GM18505 (cell line): ENCODE measurements at regions not wholly inside any gene's neighbourhood (a gene's known extent, or its start where the extent isn't known, plus 50 kb on each side); places are given as distances from the start of the nearest gene placed in this dataset.

Experiments used
- ATAC-seq: cut with Tn5 transposase; IDR thresholded peaks from one replicate; pipeline ENCODE4 v1.9.1; 2021; ENCODE audit not compliant: unreplicated experiment
- POLR2A ChIP-seq: IDR thresholded peaks from 4 replicates; pipeline ENCODE4 v1.6.1; 2011; ENCODE audit warnings: borderline replicate concordance; ENCODE audit not compliant: insufficient read depth, insufficient read length; ENCODE audit errors: extremely low read depth

DNA sequence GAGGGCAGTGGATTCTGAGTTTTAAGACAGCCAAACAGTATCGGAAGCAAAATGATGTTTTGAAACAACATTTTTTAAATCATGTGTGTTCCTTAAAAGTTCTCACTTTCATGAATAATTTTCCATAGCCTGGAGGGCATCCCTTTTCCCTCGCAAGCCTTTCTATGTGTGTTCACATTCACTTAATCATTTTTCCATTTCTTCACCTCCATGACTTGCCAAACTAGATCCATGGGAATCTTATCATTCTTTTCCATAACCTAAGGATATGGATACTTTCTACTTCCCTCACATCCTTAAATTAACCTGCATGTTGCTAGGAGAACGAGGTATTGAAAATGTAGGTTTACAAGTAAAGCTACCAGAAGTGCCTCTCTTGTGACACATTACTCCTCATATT, 94.2 kb upstream of the NPVF start:
- ATAC-seq, result no peak
- no peak for TF ChIP-seq POLR2A

DNA sequence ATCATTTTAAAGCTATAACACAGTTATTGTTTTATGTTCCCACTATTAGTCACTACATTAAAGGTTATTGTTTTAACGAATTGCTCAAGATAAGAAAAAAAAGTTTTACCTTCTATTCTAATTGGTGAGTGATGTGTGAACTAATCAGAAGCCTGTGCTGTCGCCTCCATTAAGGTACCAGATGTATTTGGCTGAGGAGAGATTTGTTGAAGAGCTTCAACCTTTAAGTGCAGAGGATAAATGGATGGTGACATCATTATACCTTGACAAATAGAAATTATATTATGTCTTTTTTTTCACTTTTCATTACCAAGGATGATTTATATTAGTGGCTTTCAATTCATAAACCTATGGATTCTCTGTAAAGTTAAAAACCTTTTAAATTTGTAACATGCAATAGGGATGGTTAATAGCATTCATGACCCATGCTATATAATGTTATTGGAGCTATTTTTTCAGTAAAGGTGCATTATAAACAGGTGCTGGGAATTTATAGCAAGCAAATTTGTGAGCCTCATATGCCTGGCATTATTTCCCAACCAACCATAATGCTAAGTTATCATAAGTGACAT, 97.0 kb upstream of the NPVF start:
- TF ChIP-seq POLR2A, result no peak
- ATAC-seq, result no peak

DNA sequence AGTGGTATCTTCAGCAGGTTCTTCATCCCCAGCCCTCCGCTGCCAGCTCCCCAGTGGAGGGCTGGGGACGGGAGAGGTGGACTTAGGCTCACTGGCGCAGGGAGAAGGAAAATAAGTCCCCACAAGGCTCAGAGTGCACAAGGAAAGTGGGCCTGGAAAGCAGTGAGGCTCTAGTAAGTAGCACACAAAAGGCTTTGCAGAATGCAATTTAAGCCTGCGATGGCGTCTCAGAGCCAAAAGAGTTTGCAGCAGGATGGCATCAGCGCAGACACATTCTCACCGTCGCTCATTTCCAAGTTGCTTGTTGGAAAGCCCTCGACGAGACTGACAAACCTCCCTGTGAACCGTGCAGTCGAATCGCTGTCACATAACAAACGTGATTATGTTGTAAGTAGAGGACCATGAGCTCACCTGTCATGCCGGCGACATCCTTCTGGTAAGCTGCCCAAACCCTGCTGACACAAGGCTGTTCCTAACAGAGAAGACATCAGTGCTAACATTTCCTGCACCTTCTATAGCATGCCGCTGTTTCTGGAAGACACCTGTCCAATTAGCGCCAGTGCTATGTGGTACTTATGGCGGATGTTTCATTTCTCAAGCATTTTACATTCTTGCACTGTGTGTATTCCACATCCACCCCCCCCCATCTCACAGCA, 98.3 kb upstream of the NPVF start:
- no peak for ATAC-seq

DNA sequence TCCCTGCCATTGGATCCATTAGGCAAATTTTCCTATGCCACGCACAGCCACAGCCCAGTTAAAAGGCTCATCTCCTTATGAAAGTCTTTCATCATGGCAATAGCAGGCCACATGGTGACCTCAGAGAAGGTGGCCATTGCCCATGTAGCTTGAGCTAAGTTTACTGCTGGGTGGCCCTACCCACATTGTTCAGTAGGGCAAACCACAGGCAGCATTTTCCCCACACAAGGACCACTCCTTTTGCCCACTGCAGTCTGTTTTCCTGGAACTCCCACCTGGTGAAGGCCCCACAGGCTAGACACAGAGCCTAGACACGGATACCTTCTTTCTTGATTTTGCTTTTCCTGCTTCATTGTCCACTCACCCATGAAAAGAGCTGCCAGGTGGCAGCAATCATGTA, 101.5 kb upstream of the NPVF start:
- no peak for ATAC-seq

More for the DNA sequence above, 98.3 kb upstream of the NPVF start:
- no peak for TF ChIP-seq POLR2A

DNA sequence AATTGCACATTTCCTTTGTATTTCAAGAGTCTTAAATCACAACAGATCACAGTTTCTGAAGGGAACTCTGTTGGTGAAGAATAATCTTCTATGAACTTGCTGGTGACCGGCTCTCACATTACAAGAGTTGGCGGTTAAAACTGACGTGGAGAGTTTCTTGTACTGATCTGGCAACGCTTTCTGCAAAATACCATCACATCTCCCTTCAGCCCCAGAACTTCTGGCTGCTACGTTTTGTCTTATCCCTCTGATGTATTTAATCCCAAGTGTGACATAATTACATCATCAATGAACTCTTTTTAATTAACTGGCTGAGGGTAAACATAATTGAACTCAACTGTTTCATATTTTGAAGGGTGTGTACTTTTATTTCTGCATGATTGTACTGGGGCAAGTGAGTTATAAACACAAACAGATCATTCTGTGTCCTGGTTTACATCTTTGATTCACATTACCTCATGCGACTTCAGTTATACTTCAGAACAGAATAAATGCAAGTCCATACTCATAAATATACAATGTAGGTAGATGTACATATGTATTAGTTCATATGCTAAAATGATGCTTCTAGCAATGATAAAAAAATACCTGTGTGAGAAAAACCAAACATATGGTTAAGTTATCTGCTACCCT, 105.1 kb upstream of the NPVF start:
- ATAC-seq, result no peak
- TF ChIP-seq POLR2A, result no peak

More for the DNA sequence above, 101.5 kb upstream of the NPVF start:
- no peak for TF ChIP-seq POLR2A

DNA sequence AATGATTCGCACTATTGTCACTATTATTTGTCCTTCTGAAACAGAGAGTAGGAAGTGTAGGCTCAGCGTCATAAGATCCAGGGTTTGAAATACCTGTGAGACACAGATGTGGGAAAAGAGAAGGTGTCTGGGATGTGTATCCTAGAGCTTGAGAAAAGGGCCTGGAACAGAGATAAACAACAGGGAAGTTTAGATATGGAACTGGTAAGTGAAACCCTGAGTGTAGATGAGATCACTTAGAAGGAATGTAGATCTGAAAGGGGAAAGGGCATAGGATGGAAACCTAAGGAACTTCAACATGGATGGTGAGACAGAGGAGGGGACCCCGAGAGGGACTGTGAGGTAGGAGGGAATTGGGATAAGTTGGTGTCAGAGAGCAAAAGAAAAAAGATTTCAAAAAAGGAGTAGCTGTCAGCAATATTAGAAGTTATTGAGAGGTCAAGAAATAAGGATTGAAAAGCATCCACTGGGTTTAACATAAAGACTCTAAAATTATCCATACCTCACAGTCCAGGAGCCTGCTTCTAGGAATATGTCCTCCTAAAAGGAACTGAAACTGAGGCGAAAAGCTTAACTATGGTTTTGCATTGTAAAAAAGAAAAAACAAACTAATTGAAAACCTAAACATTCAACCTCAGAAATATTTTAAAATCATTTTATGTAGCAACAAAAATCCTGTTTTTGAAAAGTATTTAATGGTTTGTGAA, 119.2 kb upstream of the NPVF start:
- TF ChIP-seq POLR2A, result no peak
- no peak for ATAC-seq

DNA sequence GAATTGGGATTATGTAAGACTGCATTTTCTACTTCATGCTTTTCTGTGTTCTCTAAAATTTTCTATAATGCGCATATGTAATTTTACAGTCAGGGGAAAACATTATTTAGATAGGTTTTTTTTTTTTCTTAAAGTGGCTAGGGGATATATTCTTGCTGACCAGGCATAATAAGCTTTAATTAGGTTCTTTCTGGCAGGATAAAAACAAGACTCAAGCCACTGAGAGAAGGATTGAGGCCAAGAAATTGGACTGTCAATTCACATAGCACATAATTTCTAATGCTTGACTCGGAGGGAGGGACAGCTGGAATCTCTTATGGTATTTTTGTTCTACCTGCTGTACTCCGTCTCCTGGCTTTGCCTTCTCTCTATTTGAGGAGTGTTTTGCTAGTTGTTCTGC, 119.8 kb upstream of the NPVF start:
- no peak for ATAC-seq
- TF ChIP-seq POLR2A, result no peak

DNA sequence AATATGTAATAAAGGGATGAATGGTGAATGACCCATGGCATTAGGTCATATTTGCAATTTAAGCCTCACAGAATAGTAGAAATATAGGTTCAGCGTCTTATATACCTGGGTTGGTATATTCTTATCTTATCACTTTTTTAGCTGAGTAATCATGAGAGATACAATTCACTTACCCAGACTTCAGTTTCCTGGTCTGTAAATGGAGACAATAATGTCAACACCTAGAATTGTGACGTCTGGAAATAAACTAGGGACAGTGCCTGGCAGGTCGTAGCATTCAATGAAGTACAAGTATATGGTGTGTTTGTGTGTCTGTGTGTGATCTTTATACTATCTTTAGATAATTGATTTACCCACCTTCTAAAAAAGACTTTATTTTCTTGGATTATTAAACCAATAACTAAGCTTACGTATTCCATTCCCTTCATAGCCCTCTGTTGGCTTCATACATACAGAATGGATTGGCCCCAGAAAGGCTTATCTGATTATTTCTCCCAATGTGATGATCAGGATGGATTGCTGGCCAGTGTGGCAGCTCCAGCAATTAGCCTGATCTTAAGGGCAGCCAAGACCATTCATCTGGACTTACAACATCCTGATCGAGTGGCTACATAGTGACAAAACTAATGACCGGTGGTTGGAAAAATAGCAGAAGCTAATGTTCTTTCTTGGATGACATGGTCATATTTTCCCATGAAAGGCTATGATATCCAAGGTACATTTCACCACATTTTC, 121.2 kb upstream of the NPVF start:
- no peak for ATAC-seq

DNA sequence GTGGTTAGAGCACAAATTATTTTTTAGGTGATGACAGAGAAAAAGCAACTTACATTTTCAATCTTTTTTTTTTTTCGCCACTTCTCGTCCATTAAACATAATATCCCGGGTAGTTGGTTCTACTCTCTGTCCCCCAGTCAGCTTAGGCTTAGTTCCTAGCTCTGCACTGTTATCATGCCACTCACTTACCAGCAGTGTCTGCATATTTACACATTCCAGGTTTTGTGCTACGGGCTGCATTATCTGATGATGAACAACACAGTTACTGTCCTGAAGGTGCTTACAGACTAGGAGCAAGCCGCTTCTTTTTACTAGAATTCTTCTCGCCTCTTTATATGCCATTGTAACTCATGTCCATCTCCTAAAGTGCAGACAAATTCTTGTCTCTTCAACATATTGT, 121.8 kb upstream of the NPVF start:
- no peak for ATAC-seq

More for the DNA sequence above, 121.2 kb upstream of the NPVF start:
- TF ChIP-seq POLR2A, result no peak

DNA sequence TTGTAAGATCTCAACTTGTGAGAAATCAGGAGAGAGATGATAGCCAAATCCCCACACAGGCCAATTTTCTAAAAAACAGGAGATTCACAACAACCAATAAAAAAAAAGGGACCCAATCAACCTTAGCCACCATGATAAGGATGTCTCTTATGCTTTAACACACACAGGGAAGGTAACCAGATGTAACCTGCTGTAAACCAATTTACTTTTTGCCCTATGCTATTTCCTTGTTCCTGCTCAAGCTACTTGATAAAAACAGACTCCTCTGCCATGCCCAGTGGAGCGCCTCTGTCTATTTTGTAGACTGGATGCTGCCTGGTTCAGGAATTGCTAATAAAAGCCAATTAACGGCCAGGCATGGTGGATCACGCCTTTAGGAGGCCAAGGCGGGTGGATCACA, 123.5 kb upstream of the NPVF start:
- TF ChIP-seq POLR2A, result no peak
- ATAC-seq, result no peak

More for the DNA sequence above, 121.8 kb upstream of the NPVF start:
- no peak for TF ChIP-seq POLR2A

DNA sequence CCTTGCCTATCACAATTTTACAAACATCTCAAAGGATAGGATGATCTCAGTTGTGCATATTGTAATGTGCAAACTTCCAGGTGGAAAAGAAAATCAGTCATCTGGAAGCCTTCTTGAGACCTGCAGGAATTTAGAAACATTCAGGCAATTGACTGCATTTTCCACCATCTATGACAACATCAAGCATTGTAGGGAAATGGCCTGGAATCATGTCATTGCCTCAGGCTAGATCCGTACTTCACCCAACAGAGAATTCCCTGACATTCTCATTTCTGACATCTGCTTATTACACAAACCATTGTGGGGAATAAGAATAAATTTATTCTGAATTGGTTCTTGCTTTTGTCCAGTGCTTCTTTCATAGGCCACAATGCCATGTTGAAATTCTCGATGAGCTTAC, 124.9 kb upstream of the NPVF start:
- no peak for TF ChIP-seq POLR2A
- no peak for ATAC-seq

DNA sequence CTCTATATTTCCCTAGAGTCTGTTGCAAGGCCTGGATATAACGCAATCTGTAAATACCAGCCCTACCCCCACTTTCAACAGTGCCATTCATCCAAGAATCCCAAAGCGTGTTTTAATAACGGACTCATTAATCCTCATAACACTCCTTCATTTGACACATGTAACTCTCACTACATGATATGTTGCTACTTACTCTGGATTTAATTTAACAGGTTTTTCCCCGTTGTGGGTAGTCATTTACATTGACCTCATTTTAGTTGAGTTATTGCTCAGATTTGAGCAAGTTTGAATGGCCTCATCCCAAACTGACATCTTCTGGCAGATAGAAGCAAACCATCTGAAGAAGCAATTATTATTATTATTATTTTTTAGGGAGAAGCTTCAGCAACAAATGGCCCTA, 125.4 kb upstream of the NPVF start:
- no peak for ATAC-seq

DNA sequence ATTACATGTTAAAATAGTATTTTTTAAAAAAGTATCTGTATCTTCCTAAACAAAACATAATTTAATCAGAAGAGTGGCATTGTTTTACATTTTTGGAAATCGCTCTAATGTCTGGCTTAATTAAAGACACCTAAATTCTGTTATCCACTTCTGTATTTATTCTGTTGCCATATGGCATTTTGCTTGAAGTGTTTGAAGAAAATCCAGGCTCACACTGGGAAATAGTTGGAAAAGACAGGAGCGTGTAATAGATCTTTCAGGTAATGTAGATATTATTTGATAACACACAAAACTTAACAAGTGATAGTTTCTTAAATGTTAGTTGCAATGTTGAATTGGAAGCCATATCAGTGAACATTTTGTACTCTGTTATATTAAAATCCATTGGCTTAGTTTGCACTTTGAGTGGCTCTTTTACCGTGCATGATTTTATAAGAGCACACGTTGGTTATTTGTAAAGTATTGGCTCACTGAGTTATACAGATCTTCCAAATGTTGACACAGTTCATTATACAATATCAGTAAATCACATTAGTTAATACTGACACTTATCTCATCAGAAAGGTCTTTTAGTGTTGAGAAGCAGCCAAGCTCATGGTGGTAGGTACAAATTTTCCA, 128.4 kb upstream of the NPVF start:
- no peak for TF ChIP-seq POLR2A
- no peak for ATAC-seq

More for the DNA sequence above, 125.4 kb upstream of the NPVF start:
- TF ChIP-seq POLR2A, result no peak

DNA sequence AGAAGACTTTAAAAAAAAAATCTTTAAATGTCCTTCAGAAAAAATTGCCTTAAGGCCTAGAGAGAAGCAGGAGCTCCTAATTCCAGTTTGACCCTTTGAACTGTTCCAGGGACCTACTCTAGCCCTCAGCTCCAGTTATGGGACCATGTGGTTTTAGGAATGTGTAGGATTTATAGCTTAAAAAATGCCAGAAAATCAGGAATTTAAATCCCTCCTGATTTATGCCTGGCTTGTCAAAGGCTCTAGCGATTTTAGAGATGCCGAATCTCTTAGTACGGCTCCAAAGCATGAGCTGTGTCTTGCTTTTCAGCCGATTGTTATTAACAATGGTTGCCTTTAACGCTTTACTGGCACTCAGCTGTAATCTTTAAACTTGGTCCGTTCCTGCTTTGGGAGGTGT, 130.6 kb upstream of the NPVF start:
- TF ChIP-seq POLR2A, result no peak
- no peak for ATAC-seq
